CD14-positive monocyte (primary cell): ENCODE measurements at regions not wholly inside any gene's neighbourhood (a gene's known extent, or its start where the extent isn't known, plus 50 kb on each side); places are given as distances from the start of the nearest gene placed in this dataset.
A peak's percentile ranks its signal among the peaks of the same experiment; 100 is the strongest.

Experiments
- DNase-seq, 3 donors: peaks; one replicate each; pipeline ENCODE4 v3.0.0-alpha.2; 2011 to 2022
- H2AFZ ChIP-seq: 2 replicates; pipeline ENCODE4 v1.6.0; 2012; ENCODE audit warnings: mild to moderate bottlenecking, low read depth, low read length, inconsistent platforms; ENCODE audit not compliant: insufficient read depth, poor library complexity, severe bottlenecking
- H3K27ac ChIP-seq, 2 donors: 1 replicate in 1 of 2; 2 replicates in 1 of 2; pipeline ENCODE4 v1.5.1; 2012 to 2013; ENCODE audit warnings: low read length in 2 of 2, control low read depth in 1 of 2, inconsistent platforms in 1 of 2, low read depth in 1 of 2, mild to moderate bottlenecking in 1 of 2
- H3K27me3 ChIP-seq, 2 donors: one replicate each; pipeline versions ENCODE4 v1.6.0 to v1.6.1; 2011 to 2013; ENCODE audit warnings: low read length in 2 of 2; ENCODE audit not compliant: control insufficient read depth in 2 of 2, insufficient read depth in 2 of 2
- H3K36me3 ChIP-seq, 2 donors: replicated peaks in 1 of 2; 1 replicate in 1 of 2; 2 replicates in 1 of 2; pipeline versions ENCODE4 v1.5.1 to v1.6.1; 2012 to 2013; ENCODE audit warnings: low read length in 2 of 2, control low read depth in 1 of 2, inconsistent platforms in 1 of 2, mild to moderate bottlenecking in 1 of 2; ENCODE audit not compliant: insufficient read depth in 2 of 2, control insufficient read depth in 1 of 2
- H3K4me1 ChIP-seq, 2 donors: 1 replicate in 1 of 2; 2 replicates in 1 of 2; pipeline versions ENCODE4 v1.5.1 to v1.6.1; 2012 to 2013; ENCODE audit warnings: low read length in 2 of 2, control low read depth in 1 of 2, inconsistent platforms in 1 of 2, mild to moderate bottlenecking in 1 of 2, moderate library complexity in 1 of 2; ENCODE audit not compliant: insufficient read depth in 2 of 2, control insufficient read depth in 1 of 2
- H3K4me2 ChIP-seq: replicated peaks from 2 replicates; pipeline ENCODE3; 2012; ENCODE audit warnings: low read length, moderate library complexity, mild to moderate bottlenecking; ENCODE audit not compliant: poor library complexity, severe bottlenecking; ENCODE audit errors: extremely low read depth
- H3K4me3 ChIP-seq, 3 experiments: fragments of 200-600 bp in 1 of 3; sonication (generic) in 1 of 3; replicated peaks in 1 of 3; 1 replicate in 2 of 3; 2 replicates in 1 of 3; pipeline ENCODE4 v1.5.1; 2011 to 2013; ENCODE audit warnings: low read length in 3 of 3, mild to moderate bottlenecking in 3 of 3, control low read depth in 2 of 3, low read depth in 2 of 3, inconsistent platforms in 1 of 3, moderate library complexity in 1 of 3
- H3K79me2 ChIP-seq: 2 replicates; pipeline ENCODE4 v1.6.0; 2012; ENCODE audit warnings: mild to moderate bottlenecking, control low read depth, inconsistent platforms, low read length, moderate library complexity; ENCODE audit not compliant: insufficient read depth
- H3K9ac ChIP-seq: 2 replicates; pipeline ENCODE4 v1.6.0; 2017; ENCODE audit warnings: low read length, mild to moderate bottlenecking; ENCODE audit not compliant: insufficient read depth, poor library complexity, severe bottlenecking
- H3K9me3 ChIP-seq, 2 donors: replicated peaks in 1 of 2; 1 replicate in 1 of 2; 2 replicates in 1 of 2; pipeline versions ENCODE4 v1.5.1 to v1.6.1; 2012 to 2013; ENCODE audit warnings: low read length in 2 of 2, control low read depth in 1 of 2; ENCODE audit not compliant: control insufficient read depth in 1 of 2, insufficient read depth in 1 of 2
- H4K20me1 ChIP-seq: 2 replicates; pipeline ENCODE4 v1.6.0; 2012; ENCODE audit warnings: mild to moderate bottlenecking, low read length, control low read depth, moderate library complexity; ENCODE audit not compliant: insufficient read depth
- H3K27ac Mint-ChIP-seq, 7 donors: one replicate each; pipeline ENCODE4 v1.8.0; 2020; ENCODE audit warnings: mild to moderate bottlenecking in 7 of 7, mixed read lengths in 7 of 7, moderate library complexity in 6 of 7, inconsistent platforms in 2 of 7
- H3K27me3 Mint-ChIP-seq, 3 donors: one replicate each; pipeline ENCODE4 v1.8.0; 2021 to 2022; ENCODE audit warnings: low read depth in 3 of 3, mild to moderate bottlenecking in 3 of 3, mixed read lengths in 3 of 3, moderate library complexity in 3 of 3, inconsistent platforms in 1 of 3
- H3K36me3 Mint-ChIP-seq, 2 donors: one replicate each; pipeline ENCODE4 v1.8.0; 2020; ENCODE audit warnings: mixed read lengths in 2 of 2, inconsistent platforms in 1 of 2, mild to moderate bottlenecking in 1 of 2
- H3K4me1 Mint-ChIP-seq: one replicate; pipeline ENCODE4 v1.8.0; 2020; ENCODE audit warnings: mild to moderate bottlenecking, mixed read lengths
- H3K4me3 Mint-ChIP-seq, 2 donors: one replicate each; pipeline ENCODE4 v1.8.0; 2020; ENCODE audit warnings: mild to moderate bottlenecking in 2 of 2, mixed read lengths in 2 of 2, moderate library complexity in 1 of 2
- H3K9me3 Mint-ChIP-seq, 7 donors: one replicate each; pipeline ENCODE4 v1.8.0; 2020 to 2022; ENCODE audit warnings: mixed read lengths in 7 of 7, mild to moderate bottlenecking in 6 of 7, moderate library complexity in 6 of 7, inconsistent platforms in 2 of 7
- CTCF ChIP-seq: fragments of 200-600 bp; IDR thresholded peaks from one replicate; pipeline ENCODE4 v1.8.0; 2022; ENCODE audit warnings: antibody characterized with exemption, mild to moderate bottlenecking
- WGBS: methylation state at CpG from one replicate; pipeline ENCODE4 v1.1.5; 2013; ENCODE audit warnings: missing lambda C conversion rate; ENCODE audit not compliant: insufficient coverage; 5-methylcytosine and 5-hydroxymethylcytosine counted together
- intact Hi-C, 2 donors: fragments of 100-400 bp; cut with micrococcal nuclease; formaldehyde crosslinking; loops; one replicate each; pipeline versions ENCODE4 v1.15.0 to v1.15.1; 2023

GRCh38 chr2:12998685-12999084 is 281.9 kb downstream of the TRIB2 start:
- Histone ChIP-seq H4K20me1 (no peaks in the 10 kb centered on the region), H3K4me3 (no peak overlapping the region), H3K4me2 (no peak overlapping the region), H3K4me1 (no peaks in the 10 kb centered on the region), H3K9ac (no peak overlapping the region), H3K9me3 (no peaks in the 10 kb centered on the region), H3K36me3 (no peaks in the 10 kb centered on the region), H3K27me3 (peaks cover 2 to 7% of the 10 kb centered on the region in 2 donors), H3K27ac (no peak overlapping the region), H2AFZ (no peak overlapping the region), H3K79me2 (no peaks in the 10 kb centered on the region)
- Mint-ChIP-seq H3K9me3 (no peaks in the 10 kb centered on the region), H3K4me3 (no peak overlapping the region), H3K27me3 (peaks cover 3 to 12% (median 9%) of the 10 kb centered on the region in 3 donors), H3K36me3 (no peaks in the 10 kb centered on the region), H3K27ac (no peak overlapping the region), H3K4me1 (peaks cover 2% of the 10 kb centered on the region)
- intact Hi-C loops: no loop called here
- no CpG with 5 or more reads among the region's 1 CpG for WGBS
- TF ChIP-seq CTCF: no peak
- DNase-seq: no peak

GRCh38 chr2:13000664-13001363 is 284.1 kb downstream of the TRIB2 start:
- H3K4me3 ChIP-seq: no peak overlapping the region
- Mint-ChIP-seq H3K27ac (peak overlapping the region in 1 of 7 donors; percentile 38), H3K36me3 (no peaks in the 10 kb centered on the region), H3K27me3 (peaks cover 6 to 17% (median 6%) of the 10 kb centered on the region in 3 donors), H3K4me1 (peaks cover 5% of the 10 kb centered on the region), H3K4me3 (no peak overlapping the region), H3K9me3 (no peaks in the 10 kb centered on the region)
- no peaks in the 10 kb centered on the region for H3K79me2 ChIP-seq
- no peak for TF ChIP-seq CTCF
- H4K20me1 ChIP-seq: no peaks in the 10 kb centered on the region
- H2AFZ ChIP-seq: no peak overlapping the region
- H3K4me1 ChIP-seq: no peaks in the 10 kb centered on the region
- no peak overlapping the region for H3K27ac ChIP-seq
- 79% methylated on average over 3 of the region's 12 CpGs for WGBS
- H3K27me3 ChIP-seq: peaks cover 2 to 7% of the 10 kb centered on the region in 2 donors
- DNase-seq: no peak
- H3K9ac ChIP-seq: no peak overlapping the region
- no peak overlapping the region for H3K4me2 ChIP-seq
- intact Hi-C loops: loop anchor here in 1 of 2 donors (10.0 kb wide), 1 partner anchor 1206 kb away; no protein-coding TSS in a partner anchor
- no peaks in the 10 kb centered on the region for H3K36me3 ChIP-seq
- no peaks in the 10 kb centered on the region for H3K9me3 ChIP-seq
